T-helper 2 cell treated with Interferon-gamma antibody and Interleukin-4, amounts not matched to agents 5 μg/mL and 100 μg/mL, for 36 hours (primary cell): ENCODE measurements at regions not wholly inside any gene's neighbourhood (a gene's known extent, or its start where the extent isn't known, plus 50 kb on each side); places are given as distances from the start of the nearest gene placed in this dataset.
"Not testable (repeated sequence)": the region's sequence is repeated elsewhere in the genome, so short reads cannot be mapped to it uniquely, and the experiment has no call there.

Experiments used
- DNase-seq: peaks from one replicate; pipeline ENCODE4 v3.0.0; 2021; ENCODE audit warnings: low spot score
- H3K27ac Mint-ChIP-seq: one replicate; pipeline ENCODE4 v1.8.0; 2021; ENCODE audit warnings: mild to moderate bottlenecking, mixed read lengths
- H3K27me3 Mint-ChIP-seq: one replicate; pipeline ENCODE4 v1.8.0; 2021; ENCODE audit warnings: low read depth, mixed read lengths
- H3K36me3 Mint-ChIP-seq: one replicate; pipeline ENCODE4 v1.8.0; 2021; ENCODE audit warnings: low read depth, mixed read lengths
- H3K4me1 Mint-ChIP-seq: one replicate; pipeline ENCODE4 v1.8.0; 2021; ENCODE audit warnings: low read depth, mixed read lengths
- H3K4me3 Mint-ChIP-seq: one replicate; pipeline ENCODE4 v1.8.0; 2022; ENCODE audit warnings: mild to moderate bottlenecking, moderate library complexity, mixed read lengths
- H3K9me3 Mint-ChIP-seq: one replicate; pipeline ENCODE4 v1.8.0; 2021; ENCODE audit warnings: mixed read lengths

DNA sequence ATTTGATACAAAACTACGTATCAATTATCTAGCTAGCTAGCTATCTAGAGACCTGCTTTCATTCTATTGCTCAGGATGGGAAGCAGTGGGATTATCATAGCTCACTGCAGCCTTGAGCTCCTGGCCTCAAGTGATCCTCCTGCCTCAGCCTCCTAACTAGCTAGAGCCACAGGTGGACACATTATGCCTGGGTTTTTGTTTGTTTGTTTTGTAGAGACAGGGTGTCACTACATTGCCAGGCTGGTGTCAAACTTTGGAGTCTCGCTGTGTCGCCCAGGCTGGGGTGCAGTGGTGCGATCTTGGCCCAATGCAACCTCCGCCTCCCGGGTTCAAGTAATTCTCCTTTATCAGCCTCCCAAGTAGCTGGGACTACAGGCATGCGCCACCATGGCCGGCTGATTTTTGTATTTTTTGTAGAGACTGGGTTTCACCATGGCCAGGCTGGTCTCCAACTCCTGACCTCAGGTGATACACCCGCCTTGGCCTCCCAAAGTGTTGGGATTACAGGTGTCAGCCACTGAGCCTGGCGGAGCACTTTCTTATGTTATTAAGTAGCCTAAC, 122.5 kb upstream of the FBXO28 start:
- H3K27me3 Mint-ChIP-seq, H3K4me1 Mint-ChIP-seq, DNase-seq, H3K9me3 Mint-ChIP-seq, H3K4me3 Mint-ChIP-seq, H3K36me3 Mint-ChIP-seq: not testable (repeated sequence)
- H3K27ac Mint-ChIP-seq = peak overlapping the region; percentile 31

DNA sequence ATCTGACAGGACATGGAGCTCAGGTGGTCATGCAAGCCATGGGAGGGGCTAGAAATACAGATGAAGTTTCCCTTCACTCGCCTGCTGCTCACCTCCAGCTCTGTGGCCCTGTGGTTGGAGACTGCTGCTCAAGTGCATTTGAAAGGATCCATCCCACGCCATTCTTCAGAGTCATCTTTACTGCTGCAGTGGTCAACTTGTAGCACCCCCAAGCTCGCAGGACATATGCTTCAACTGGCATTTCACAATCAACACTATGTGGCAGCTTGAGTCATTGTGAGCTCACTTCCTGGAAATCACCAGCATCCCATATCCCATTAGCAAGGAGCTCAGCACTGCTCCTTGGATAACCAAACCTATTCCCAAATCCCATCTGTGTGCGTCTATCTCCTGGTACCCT, 116.2 kb upstream of the TP53BP2 start:
- H3K9me3 Mint-ChIP-seq, DNase-seq, H3K36me3 Mint-ChIP-seq, H3K4me3 Mint-ChIP-seq, H3K4me1 Mint-ChIP-seq, H3K27me3 Mint-ChIP-seq, H3K27ac Mint-ChIP-seq: not testable (repeated sequence)

DNA sequence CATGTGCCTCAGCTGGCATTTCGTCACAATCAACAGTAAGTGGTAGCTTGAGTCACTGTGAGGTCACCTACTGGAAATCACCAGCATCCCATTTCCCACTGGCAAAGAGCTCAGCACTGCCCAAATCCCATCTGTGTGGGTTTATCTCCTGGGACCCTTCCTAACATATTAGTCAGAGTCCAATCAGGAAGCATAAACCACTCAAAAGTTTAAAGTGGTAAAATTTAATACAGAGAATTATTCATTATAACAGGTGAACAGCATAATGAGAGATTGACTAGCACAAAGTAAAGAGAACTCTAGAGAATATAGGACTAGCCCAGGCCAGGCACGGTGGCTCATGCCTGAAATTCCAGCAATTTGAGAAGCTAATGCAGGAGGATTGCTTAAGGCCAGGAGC, 107.1 kb upstream of the TP53BP2 start:
- H3K27ac Mint-ChIP-seq, H3K4me3 Mint-ChIP-seq, H3K4me1 Mint-ChIP-seq, H3K36me3 Mint-ChIP-seq, H3K27me3 Mint-ChIP-seq, H3K9me3 Mint-ChIP-seq, DNase-seq: not testable (repeated sequence)

DNA sequence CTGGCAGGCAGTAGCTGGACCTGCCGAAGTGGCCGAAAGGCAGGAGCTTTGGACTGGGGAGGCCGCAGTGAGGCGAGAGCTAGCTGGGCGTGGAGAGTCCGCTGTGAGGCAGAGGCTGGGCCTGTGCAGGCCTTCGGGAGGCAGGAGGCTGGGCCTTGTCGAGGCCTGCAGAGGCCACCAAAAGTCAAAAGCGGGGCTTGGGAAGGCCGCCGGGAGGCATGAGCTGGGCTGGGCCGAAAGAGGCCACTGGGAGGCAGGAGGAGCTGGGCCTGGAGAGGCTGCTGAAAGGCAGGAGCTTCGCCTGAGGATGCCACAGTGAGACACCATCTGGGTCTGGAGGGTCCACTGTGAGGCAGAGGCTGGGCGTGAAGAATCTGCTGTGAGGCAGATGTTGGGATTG, 105.8 kb upstream of the TP53BP2 start:
- not testable (repeated sequence) for H3K27me3 Mint-ChIP-seq, H3K4me1 Mint-ChIP-seq, DNase-seq, H3K4me3 Mint-ChIP-seq, H3K27ac Mint-ChIP-seq, H3K9me3 Mint-ChIP-seq, H3K36me3 Mint-ChIP-seq

DNA sequence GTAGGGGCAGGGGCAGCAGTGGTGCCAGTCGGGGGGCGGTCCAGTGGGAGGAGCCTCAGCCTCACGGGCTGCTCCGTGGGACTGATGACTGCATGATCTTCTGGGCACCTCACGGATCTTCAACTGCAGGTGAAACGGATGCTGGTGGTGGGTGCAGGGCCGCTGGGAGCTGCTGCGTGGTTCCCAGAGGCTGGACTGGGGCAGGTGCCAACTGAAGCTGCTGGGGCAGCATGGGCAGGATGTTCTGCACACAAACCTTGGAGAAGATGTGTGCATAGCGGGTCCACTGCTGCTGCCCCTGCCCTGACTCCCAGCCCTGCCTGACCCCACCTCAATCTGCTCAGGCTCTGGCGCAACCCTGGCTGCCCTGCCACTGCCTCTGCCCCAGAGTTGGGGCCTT, 104.2 kb upstream of the TP53BP2 start:
- not testable (repeated sequence) for H3K4me1 Mint-ChIP-seq, H3K27ac Mint-ChIP-seq, DNase-seq, H3K4me3 Mint-ChIP-seq, H3K9me3 Mint-ChIP-seq, H3K27me3 Mint-ChIP-seq, H3K36me3 Mint-ChIP-seq

DNA sequence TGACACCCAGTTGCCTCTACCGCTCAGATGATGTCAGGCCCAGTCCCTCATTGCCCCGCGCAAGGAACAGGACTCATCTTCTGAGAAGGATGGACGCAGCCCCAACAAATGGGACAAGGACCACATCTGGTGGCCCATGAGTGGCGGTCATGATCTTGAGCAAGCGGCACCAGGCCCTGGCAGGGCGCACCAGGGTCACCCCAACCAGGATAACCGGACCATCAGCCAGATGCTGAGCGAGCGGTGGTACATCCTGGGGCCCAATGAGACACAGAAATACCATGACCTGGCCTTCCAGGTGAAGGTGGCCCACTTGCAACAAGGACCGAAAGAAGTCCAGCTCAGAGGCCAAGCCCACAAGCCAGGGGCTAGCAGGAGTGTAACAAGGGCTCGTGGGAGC, 102.3 kb upstream of the TP53BP2 start:
- not testable (repeated sequence) for H3K27me3 Mint-ChIP-seq, H3K4me3 Mint-ChIP-seq, H3K4me1 Mint-ChIP-seq, H3K36me3 Mint-ChIP-seq, DNase-seq, H3K27ac Mint-ChIP-seq, H3K9me3 Mint-ChIP-seq

DNA sequence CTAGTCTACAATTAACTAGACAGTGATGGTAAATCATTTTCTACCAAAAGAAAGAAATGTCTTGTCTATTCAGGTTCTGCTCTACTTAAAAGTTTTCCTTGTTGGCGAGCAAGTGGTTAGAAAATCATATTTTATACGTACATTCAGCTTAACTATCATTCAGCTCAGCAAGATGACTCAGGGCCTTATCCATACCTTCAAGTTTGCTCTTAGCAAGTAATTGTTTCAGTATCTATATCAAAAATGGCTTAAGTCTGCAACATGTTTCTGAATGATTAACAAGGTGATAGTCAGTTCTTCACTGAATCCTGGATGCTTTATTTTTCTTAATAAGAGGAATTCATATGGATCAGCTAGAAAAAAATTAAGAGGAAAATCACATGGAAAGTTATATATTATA, 90.8 kb upstream of the TP53BP2 start:
- not testable (repeated sequence) for DNase-seq, H3K36me3 Mint-ChIP-seq, H3K27me3 Mint-ChIP-seq, H3K4me1 Mint-ChIP-seq, H3K4me3 Mint-ChIP-seq, H3K9me3 Mint-ChIP-seq, H3K27ac Mint-ChIP-seq

DNA sequence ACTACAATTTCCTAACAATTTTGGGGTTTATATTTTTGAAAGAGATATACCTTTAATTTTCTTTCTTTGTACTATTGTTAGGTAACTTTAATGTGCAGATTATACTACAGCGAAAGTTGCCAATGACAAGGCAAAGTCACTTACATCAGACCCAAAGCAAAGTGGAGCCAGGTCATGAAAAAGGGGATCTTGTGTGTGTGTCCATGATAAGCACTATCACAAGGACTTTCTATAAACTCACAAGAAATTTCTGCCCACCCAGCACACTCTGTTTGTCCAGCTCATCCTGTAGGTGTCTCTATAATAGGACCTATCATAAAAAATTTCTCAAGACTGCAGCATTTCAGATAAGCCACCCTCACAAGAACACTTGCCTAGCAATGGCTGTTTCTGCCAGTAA, 85.7 kb upstream of the TP53BP2 start:
- not testable (repeated sequence) for H3K4me1 Mint-ChIP-seq, DNase-seq, H3K4me3 Mint-ChIP-seq, H3K9me3 Mint-ChIP-seq, H3K27ac Mint-ChIP-seq, H3K27me3 Mint-ChIP-seq, H3K36me3 Mint-ChIP-seq

DNA sequence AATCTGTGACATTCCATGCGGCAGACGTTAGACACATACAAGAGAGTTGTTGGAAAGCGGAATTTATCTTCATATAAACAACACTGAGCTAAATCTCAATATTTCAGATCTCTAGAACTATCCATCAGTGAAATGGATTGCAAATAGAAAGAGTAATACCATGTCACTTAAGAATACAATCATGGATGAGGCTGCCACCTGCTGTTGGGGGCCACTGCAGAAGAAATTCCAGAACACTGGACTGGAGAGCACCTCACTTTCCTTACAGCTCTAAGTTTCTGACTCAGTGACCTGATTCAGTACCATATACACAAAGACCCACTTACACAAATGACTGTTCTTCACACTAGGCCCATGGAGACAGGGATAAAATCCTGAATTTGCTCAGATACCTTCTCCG, 75.1 kb upstream of the TP53BP2 start:
- H3K36me3 Mint-ChIP-seq, H3K27ac Mint-ChIP-seq, DNase-seq, H3K9me3 Mint-ChIP-seq, H3K4me1 Mint-ChIP-seq, H3K27me3 Mint-ChIP-seq, H3K4me3 Mint-ChIP-seq: not testable (repeated sequence)

DNA sequence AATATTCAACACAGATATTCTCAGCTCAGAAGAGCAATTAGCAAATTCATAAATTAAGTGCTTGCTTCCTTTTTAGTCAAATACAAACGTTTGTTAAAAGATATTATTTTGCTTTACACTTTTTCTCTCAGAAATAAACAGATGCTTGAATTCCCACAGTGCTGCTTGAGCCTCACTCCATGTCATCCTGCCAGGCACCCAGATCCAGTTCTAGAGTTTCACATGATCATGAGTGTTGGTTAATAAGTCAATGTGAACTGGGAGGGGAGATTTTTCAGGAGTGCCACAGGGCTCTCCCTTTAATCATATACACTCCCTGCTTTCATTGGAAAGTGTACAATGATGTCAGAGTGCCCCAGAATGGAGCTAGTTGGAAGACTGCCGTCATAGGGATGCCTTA, 69.7 kb upstream of the TP53BP2 start:
- not testable (repeated sequence) for H3K36me3 Mint-ChIP-seq, H3K27me3 Mint-ChIP-seq, DNase-seq, H3K4me3 Mint-ChIP-seq, H3K9me3 Mint-ChIP-seq, H3K27ac Mint-ChIP-seq, H3K4me1 Mint-ChIP-seq

DNA sequence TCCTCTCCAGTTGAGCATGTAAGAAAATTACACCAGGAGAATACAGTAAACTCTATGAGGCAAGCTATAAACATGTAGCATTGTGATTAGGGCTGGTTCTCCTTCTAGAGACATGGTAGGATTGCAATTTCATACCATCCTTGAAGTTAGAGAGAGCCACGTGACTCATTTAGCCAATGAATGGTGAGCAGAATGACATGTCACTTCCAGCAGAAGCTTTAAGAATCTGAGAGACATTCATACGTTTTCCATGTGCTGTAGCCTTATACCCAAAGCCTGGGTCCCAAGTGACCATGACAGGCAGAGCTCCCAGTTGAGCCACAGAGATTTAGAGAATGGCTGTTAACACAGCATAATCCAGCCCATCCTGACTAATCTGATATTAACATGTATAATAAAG, 68.0 kb upstream of the TP53BP2 start:
- not testable (repeated sequence) for H3K27ac Mint-ChIP-seq, H3K36me3 Mint-ChIP-seq, H3K4me3 Mint-ChIP-seq, H3K4me1 Mint-ChIP-seq, H3K27me3 Mint-ChIP-seq, DNase-seq, H3K9me3 Mint-ChIP-seq

DNA sequence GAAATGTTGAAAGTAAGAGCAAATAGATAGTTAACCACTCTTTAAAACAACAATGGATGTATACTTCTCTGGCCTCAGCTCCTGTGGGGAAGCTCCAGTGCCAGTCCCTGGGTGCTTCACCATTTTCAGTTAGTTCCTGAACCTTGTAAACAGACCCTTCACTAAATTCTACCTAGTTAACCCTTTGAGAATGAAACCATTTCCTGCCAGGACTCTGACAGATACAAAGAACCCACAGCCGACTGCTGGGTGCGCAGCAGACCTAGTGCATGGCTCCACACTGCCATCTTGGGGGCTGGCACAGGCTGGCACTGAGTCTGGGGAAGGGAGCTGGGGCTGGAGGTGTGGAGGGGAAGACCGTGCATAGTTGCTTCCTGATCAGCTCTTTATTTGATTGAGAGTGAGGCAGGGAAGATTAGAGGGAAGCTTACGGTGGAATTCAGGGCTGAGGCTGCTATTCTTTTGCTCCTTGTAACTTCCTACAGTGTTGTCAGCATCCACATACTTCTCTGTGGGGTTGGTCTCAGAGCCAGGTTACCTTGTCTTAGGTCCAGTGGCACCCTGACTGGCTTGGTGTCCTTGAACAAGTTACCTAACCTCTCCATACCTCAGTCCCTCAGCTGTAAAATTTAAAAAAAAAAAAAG, 62.3 kb upstream of the TP53BP2 start:
- H3K27ac Mint-ChIP-seq = peak overlapping the region; percentile 46
- not testable (repeated sequence) for H3K27me3 Mint-ChIP-seq, H3K9me3 Mint-ChIP-seq, H3K36me3 Mint-ChIP-seq, H3K4me1 Mint-ChIP-seq, H3K4me3 Mint-ChIP-seq
- DNase-seq = peak; percentile 17

DNA sequence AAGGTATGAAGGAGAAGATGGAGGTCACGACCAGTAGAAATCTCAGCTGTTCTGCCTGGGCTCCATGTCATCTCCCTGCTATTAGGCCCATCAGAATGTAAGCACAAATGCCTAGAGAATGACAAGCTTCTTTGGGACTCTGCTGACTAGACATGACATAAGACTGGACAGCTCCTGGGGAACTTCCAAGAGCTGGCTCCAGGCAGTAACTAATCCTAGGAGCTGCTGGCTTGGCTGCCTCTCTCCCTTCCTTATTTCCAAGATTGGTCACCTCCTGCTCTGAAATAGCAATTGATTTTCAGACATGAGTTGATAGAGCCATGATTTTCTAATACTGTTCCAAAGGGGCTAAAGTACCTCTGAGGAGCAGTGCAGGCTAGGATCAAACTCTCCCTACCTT, 57.5 kb upstream of the TP53BP2 start:
- H3K27ac Mint-ChIP-seq, DNase-seq, H3K9me3 Mint-ChIP-seq, H3K27me3 Mint-ChIP-seq, H3K36me3 Mint-ChIP-seq, H3K4me1 Mint-ChIP-seq, H3K4me3 Mint-ChIP-seq: not testable (repeated sequence)

DNA sequence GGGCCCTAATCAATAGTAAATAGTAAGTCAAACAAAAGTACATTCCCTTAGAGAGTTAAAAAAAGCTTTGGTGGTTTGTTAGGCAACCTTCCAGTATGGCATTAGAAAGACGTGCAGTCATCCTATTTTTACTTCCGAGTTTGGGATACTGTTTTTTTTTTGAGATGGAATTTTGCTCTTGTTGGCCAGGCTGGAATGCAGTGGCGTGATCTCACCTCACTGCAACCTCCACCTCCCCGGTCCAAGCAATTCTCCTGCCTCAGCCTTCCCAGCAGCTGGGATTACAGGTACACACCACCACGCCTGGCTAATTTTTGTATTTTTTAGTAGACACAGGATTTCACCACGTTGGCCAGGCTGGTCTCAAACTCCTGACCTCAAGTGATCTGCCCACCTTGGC, 54.0 kb upstream of the TP53BP2 start:
- not testable (repeated sequence) for DNase-seq, H3K27me3 Mint-ChIP-seq, H3K9me3 Mint-ChIP-seq, H3K4me1 Mint-ChIP-seq, H3K4me3 Mint-ChIP-seq, H3K27ac Mint-ChIP-seq, H3K36me3 Mint-ChIP-seq

DNA sequence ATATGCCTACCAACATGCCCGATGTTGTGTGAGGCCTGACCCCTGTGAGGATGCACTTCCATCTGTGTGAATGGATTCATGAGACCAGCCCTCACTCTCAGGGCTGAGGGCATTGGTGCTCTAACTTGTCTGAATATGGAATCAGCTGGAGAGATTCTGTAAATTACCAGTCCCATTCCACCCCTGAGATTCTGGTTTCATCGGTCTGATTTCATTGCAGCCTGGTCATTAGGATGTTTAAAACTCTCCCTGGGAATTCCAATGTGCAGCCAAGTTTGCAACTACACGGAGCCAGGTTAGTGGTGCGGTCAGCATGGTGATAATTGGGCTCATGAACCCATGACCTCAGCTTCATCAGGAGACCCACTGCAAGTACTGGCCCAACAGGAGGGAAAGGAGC, 51.4 kb upstream of the TP53BP2 start:
- H3K4me1 Mint-ChIP-seq, H3K9me3 Mint-ChIP-seq, H3K27ac Mint-ChIP-seq, DNase-seq, H3K27me3 Mint-ChIP-seq, H3K4me3 Mint-ChIP-seq, H3K36me3 Mint-ChIP-seq: not testable (repeated sequence)
